NCI-H1436 (cell line): ENCODE measurements at regions not wholly inside any gene's neighbourhood (a gene's known extent, or its start where the extent isn't known, plus 50 kb on each side); places are given as distances from the start of the nearest gene placed in this dataset.

Source experiments
- DNase-seq: peaks from one replicate; lab custom pipeline; 2025; lab: John Stamatoyannopoulos, UW

DNA sequence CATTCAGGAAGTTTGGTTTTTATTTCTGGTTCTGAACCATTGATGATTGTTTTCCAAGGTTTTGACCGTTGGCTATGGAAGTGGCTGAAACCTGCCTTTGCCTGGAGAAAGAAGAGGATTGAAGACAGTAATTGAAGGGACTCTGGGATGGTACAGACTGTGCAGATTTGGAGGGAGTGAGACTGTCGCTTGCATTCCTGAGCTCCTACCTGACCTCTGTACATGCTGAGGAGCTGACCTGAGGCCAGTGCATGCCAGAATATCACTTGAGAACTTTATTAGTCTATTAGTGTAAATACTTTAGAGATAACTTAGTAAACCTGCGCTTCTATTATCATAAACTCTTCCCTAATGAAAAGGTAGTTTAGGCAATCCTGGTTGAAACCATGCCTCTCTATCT lies 276.4 kb downstream of the IRS2 start:
- DNase-seq: no peak

DNA sequence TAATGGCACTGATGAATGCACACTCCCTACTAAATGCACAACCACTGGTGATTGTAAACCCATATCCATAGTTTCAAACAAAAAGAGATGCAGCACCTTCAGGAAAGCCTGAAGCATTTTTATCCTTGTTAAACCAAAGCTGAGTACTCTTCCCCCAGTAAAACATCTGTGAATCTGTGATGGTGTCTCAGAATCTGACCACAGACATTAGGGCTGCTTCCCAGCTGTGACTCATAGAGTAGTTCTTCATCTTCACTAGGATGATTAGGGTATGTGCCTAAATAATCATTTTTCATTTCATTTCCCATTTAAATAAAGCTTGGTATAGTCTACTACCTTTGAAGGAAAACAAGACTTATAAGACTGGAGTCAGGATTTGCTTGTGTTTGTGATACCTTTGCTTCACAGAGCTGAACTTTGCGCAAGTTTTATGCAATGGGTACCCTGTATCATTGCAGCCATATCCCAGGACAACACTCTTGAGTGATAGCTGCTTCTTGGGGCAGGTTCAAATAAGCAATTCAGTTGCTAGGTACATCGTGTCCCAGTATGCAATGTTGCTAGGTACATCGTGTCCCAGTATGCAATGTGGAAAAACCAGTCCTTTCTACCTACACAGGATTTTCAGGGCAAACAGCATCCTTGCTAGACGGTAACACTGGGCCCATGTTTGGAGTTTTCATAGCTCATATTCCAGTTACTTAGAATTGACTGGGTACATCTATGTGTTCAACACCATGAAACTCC lies 277.1 kb downstream of the IRS2 start:
- DNase-seq: no peak

DNA sequence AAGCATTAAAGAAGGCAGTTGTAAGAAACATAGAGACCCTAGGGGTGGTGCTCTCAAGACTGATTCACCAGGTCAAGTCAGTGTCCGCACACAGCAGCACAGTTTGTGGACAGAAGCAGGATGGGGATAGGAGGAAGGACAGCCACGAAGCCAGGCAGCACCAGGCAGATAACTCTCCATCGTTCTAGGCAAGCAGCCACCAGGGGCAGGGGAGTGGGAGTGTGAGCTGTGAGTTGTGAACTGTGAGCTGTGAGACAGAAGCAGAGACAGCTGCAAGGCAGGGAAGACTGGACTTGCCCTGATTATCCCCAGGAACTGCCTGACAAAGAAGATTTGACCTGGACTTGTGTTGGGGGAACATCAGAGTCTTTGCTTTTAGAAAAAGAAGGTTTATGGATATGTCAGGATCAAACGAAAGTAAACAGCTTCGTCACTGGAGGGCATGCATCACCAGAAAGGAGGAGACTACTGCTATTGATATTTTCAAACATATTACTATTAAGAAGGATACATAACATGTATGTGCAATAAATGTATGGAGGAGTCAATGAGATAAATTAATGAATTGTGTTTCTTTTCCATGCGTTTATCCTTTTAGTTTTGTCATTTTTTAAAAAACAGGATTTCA lies 286.1 kb downstream of the IRS2 start:
- no peak for DNase-seq

DNA sequence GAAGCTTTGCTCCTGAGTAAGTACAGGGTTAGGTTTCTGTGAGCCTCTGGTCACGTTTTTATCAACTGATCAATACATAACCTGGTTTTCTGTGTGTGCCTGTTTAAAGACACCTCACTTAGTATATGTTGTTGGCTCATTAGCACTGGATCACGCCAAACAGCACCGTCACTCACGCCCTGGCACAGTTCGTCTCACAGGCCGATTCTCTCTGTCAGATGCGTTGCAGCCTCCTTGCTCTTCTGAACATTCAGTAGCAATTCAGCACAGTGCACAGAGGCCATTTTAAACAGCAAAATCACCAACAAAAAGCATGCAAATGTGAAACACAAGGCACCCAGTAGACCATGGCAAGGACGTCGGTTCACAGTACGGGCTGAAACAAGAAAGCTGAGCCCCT lies 288.5 kb downstream of the IRS2 start:
- no peak for DNase-seq

DNA sequence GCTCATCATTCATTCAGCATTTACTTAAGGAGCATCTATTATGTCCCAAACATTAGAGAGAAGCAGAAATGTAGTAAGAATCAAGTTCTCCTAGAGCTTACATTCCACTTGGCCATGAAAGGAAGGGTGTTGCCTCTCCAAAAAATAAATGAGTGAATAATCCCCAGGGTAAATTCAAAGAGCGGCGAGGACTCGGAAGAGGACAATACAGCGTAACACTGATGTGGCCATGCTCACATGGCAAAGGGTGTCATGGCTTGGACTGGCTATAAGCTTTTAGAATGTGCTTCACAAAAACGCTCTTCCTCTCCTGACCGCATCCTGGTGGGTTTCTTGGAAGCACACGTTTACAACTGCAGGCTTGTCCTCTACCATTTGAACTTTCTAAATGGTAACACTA lies 290.2 kb downstream of the IRS2 start:
- no peak for DNase-seq

DNA sequence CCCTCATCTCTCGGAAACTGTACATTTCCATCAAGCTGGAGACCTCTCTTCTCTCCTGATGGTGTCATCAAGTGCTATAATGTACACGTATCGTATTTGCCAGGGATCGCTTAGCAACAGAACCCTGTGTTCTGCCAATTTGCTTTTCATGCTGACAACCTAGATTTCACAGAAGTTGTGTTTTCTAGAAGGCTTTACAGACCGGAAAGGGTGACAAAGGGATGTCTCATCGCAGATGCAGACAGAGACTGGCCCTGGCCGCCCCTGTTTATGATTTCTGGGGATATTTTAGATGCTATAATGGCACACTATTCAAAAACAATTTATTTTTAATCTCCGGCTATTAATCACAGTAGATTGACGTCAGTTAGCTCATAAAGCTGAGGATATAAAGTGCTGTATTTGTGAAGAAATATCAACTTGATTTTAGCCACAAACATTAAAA lies 291.4 kb downstream of the IRS2 start:
- DNase-seq: peak; percentile 14

DNA sequence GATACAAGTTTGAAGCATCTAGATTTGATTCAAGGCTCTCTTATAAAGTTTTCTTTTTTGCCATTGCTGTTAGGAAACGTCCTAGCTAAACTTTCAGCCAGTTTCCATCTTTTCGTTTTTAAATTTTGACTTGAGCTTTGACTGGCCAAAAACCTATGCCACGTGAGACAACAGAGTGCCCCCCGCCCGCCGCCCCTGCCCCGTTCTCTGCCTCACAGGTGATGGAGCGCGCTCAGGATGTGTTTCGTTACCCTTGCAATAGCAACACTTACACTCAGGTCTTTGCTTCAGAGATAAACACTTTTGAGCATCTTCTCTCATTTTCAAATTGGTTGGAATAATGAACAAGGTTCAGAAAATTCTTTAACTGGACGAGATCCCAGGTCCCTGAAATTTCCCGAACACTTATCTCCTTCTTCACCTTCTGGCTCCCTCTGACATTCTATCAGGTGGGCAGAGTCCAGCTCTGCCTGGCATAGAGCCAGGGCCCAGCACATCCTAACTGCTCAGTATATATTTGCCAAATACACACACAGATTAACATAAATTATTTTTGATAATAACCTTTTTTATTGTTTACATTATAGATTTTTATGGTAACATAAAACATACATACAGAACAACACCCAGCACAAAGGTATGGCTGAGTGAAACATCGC lies 301.1 kb downstream of the IRS2 start:
- no peak for DNase-seq

DNA sequence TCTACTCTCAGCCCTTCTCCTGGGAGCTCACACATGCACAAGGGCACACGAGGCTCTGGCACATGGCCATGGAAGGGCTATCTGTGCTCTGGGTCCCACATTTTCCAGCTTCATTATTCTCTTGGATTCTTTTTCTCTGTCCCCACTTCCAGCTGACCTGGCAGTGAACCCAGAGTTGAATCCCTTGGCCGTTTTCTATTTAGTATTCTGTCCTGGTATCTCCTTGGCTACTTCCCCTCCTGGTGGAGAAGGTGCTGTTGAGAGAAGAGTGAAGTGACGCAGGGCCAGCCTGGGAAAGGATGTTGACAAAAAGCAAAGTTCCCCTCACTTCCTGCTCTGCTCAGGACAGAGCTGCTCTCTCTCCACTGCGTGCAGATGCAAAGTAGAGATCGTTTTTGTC lies 303.1 kb downstream of the IRS2 start:
- DNase-seq: no peak

DNA sequence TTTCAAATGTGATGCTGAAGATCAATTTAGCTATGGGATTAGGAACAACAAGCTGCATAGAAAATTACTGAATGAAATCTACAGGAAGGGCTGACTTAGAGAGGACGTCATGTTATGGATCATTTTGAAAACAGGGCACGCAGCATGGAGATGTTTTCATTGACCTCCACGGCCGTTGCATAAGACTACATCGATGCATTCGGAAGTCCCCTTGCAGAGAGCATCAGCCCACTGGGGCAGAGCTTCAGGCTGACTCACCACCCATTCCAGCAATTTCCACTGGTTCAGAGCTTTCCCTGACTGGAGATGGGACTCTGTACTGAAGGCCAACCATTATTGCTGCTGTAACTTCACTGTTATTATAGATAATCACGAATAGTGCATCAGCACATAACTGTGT lies 305.3 kb downstream of the IRS2 start:
- no peak for DNase-seq

DNA sequence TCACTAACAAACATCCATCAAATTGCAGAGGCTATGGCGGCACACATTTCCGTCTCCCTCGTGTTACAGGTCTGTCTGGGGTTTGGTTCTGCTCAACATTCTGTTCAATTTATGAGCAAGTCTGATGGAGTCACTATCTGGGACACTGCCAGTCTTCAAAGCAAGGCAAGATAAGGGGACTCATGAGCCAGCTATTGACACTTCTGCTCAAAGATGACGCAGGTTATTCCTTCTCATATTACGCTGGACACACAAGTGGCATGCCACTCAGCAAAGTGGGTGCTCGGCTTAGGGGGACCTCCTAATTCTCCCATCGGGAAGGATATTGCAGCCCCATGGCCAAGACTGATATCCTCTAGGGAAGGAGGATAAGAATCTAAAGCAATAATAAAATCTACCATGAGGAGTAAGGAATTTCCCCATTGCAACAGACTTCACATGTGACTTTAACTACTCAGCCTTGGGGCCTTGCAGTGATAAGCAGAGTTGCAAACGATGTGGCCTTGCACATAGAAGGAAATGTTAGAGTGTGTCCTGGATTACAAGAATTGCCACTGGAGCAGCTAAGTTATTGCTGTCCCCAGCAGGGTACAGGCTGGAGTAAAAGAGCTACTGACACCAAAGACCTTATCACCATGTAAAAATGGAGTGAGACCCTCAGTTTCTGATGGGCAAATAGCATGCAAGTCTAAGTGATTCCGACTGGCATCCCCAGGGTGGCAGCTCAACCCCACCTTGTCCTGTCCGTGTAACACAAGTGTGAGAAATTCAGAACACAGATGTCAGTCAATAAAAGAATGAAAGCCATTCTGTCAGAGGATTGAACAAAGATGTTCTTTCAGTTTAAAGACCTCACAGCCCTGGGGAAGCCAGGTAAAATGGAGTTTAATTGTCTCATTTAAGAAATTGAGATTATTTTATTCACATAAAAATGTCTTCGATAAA lies 306.1 kb downstream of the IRS2 start:
- DNase-seq: no peak

DNA sequence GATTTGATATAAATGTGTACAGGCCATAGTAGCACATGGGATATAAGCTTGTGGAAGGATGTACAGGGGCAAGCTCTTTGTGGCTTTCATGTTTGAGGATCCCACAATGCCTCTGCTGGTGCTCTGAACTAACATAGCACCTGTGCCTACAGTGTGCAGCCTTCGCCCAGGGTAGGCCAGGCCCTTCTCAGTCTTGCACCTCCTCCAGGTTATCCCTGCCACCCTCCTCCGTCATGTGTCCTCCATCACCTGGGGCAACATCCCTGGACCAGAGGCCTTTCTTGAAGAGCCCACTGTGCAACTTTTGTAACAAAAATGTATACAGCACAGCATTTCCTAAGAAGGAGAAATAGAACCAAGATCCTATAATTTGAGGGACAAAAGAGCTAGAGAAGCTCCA lies 306.8 kb downstream of the IRS2 start:
- no peak for DNase-seq

DNA sequence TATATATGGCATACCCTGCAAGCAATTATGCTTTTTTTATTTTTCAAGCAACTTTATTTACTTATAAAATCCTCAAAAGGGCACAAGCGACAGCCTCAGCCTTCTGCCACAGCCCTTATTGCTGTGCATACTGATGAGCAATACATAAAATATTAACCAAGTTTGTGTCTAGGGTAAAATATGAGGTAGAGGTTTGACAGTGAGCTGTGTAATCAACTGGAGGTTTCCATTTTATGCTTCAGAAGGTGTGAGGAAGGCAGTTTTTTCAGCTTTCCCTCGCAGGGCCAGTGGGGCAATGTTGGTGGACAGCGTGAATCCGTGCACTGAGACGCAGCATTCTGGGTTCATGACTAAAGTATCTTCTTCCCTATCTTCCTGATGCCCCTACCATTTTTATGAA lies 310.4 kb downstream of the IRS2 start:
- no peak for DNase-seq

DNA sequence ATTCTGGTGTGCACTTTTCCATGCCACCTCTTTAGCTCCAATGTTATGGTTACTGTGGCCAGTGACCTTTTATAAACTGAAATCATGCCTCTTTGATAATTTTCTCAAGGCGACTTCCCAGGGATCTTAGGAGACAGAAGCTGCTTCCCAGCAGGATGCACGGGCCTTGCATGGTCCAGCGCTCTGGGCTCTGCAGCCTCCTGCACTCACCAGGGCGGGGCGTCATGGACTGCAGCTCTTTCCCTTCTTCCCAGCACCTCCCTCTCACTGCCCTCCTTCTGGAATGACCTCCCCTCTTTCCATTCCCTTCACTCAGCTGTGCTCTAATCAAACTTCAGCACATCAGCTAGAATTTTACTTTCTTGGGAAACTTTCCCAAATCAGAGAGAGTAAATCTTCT lies 318.3 kb downstream of the IRS2 start:
- DNase-seq: no peak

DNA sequence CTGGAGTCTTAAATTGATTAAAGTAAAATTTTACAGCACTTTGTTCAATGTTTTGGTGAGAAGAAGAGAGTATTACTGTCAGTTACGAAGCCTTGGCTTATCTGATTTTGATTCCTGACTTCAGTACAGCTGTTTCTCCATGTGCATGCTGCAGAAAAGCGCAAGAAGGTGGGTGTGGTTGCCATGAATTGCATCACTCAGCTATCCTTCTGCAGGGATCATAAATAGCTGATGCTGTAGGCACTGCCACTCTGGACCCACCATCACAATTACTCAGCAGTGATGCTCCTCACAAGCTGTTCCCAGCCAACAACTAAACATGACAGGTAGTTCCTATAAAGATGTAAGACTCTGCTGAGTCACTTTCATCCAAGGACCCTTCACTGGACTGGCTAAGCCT lies 321.2 kb downstream of the IRS2 start:
- no peak for DNase-seq

DNA sequence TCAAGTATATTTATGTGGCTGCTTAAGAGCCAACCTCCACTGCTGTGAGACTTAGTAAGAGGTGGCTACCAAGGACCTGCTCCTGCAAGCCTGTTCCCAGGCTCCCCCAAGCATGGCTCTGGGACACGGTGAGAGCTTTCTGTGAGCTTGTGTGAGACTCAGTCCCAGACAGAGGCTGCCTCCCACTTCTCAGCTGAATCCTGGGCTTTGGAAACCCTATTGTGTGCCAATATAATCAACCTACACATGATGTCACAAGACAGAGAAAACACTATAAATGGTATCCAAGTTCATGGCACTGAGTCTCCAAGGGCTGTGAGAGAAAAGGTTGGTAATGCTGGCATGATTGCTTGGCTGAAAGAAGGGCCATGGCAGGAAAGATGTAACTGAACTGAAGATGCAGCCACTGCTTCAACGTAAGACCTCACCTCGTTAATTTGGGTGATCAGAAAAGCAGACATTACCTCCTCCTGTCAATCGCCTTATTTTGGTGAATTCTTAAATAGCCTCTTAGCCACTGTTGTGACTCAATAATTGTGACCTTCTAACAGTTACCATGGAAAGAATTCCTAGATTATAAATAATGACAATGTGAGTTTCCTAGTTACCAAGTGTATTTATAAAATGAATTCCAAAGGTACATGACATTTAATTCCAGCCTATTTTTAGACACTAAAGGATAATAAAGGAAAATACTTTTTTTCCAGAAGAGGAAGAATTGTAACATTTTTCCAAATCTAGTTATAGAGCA lies 332.0 kb downstream of the IRS2 start:
- DNase-seq: no peak

DNA sequence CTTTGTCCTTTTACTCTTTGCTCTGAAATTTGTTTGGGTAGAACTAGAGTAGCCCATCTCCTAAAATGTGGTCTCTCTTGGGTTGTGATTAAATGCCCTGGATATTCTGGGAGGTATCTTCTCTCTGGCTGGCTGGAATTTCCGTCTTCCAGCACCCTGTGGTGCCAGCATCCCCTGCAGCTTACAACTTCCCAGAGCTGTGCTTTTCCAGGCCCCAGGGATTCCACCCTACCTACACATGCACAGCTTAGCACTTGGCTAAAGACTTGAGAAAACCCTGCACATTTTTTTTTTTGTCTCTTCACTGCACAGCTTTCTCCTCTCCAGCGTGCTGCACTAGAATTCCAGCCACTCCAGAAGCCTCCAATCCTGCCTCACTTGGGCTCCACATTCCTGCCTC lies 334.7 kb downstream of the IRS2 start:
- DNase-seq: no peak

DNA sequence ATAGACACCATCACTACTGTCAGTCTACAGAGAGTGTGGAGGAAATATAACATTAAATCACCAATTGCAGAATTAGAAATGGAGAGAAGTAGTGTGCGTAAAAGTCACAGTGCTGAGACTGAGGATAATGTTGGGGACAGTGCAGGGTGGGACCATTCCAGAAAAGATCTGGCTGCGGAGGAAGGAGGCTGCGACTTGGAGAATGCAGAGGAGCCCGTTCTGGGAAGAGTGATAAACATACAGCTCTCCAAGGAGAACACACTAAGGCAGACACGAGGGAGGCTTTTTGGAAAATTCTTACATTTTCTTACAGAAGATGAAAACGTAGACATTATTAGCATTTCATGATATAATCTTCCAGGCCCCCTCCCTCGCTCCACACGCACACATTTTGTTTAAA lies 337.8 kb downstream of the IRS2 start:
- DNase-seq: no peak

DNA sequence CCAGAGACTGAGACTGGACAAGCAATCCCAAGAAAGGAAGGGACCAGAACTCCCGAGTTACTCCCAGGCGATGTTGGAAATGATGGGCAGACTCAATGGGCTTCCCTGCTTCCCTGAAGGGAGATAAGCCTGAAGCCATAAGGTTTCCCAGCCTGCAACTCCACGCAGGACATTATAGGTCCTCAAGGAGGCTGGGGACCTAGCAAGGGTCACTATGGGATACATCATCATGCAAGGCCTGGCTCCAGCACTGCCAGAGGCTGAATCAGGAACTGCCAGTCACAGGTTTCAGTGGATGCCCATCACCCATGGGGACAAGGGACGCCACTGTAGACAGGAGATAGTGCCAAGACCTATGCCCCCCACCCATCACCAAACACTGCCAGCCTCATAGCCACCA lies 338.7 kb downstream of the IRS2 start:
- no peak for DNase-seq

DNA sequence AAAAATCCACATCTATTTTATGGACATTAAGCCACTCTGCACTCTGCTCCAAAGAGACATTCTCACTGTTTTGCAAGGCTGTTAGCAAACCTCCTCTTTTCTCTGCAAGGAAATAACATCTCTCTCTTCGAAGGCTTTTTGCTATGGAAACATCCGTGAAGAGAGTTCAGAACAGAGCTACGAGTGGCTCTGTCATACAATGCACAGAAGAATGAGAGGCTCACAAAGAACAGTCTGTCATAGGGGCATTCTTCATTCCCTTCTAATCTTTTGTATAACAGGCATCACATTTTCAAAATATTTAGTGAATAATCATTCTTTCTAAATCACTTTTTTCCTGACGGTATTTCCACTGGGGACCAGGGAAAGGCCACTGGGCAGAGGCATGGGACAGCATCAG lies 346.1 kb downstream of the IRS2 start:
- DNase-seq: no peak

DNA sequence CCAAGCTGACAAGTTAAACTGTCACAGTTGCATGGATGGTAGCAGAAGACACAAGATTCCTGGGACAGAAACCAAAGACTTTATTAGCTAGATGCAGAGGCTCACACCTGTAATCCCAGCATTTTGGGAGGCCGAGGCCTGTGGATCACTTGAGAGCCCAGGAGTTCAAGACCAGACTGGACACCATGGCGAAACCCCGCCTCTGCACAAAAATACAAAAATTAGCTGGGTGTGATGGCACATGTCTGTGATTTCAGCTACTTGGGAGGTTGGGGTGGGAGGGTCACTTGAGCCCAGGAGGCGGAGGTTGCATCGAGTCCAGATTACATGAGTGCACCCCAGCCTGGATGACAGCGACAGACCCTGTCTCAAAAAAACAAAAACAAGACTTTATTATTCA lies 346.6 kb downstream of the IRS2 start:
- DNase-seq: no peak

DNA sequence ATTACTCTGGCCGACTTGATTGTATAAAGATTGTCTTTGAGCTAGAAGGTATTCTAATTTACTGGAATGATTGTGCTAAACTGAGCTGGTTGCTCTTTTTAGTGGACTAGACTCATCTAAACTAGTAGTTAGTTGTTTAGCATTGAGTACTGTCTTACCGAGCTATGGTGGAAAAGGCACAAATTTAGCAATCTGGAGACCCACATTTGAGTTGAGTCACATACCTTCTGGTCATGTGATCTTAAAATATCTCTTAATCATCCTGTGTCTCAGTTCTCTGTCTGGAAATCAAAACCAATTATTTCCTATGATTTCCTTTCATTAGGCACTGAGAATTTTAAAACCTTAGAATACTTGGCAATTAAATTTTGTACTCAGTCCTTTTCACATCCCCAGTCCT lies 349.5 kb downstream of the IRS2 start:
- DNase-seq: no peak
